BLaER1 treated with 17β-estradiol and CSF1 and Interleukin-3, amounts not matched to agents 10 nM and 100 nM (cell line): ENCODE measurements at regions not wholly inside any gene's neighbourhood (a gene's known extent, or its start where the extent isn't known, plus 50 kb on each side); places are given as distances from the start of the nearest gene placed in this dataset.
"Not testable (repeated sequence)": the region's sequence is repeated elsewhere in the genome, so short reads cannot be mapped to it uniquely, and the experiment has no call there.

Source experiments
- H3K27ac ChIP-seq, 11 experiments: shearing (Covaris generic); formaldehyde crosslinking; 2 replicates each; pipeline ENCODE4 v1.8.1; 2022
- H3K27me3 ChIP-seq, 11 experiments: shearing (Covaris generic); formaldehyde crosslinking; 2 replicates each; pipeline ENCODE4 v1.8.1; 2022
- H3K36me3 ChIP-seq, 11 experiments: shearing (Covaris generic); formaldehyde crosslinking; 2 replicates each; pipeline ENCODE4 v1.8.1; 2022
- H3K4me1 ChIP-seq, 10 experiments: shearing (Covaris generic); formaldehyde crosslinking; 2 replicates each; pipeline ENCODE4 v1.8.1; 2022
- H3K4me2 ChIP-seq, 11 experiments: shearing (Covaris generic); formaldehyde crosslinking; 2 replicates each; pipeline ENCODE4 v1.8.1; 2022
- H3K4me3 ChIP-seq, 10 experiments: shearing (Covaris generic); formaldehyde crosslinking; 2 replicates each; pipeline ENCODE4 v1.8.1; 2022
- H3K9ac ChIP-seq, 11 experiments: shearing (Covaris generic); formaldehyde crosslinking; 2 replicates each; pipeline ENCODE4 v1.8.1; 2022
- H3K9me3 ChIP-seq, 11 experiments: shearing (Covaris generic); formaldehyde crosslinking; replicated peaks in 1 of 11; 2 replicates each; pipeline ENCODE4 v1.8.1; 2022
- H4K20me1 ChIP-seq, 11 experiments: shearing (Covaris generic); formaldehyde crosslinking; 2 replicates each; pipeline ENCODE4 v1.8.1; 2022

GRCh38 chr6:58011954-58012600, 694.6 kb downstream of the PRIM2 start:
- H3K27ac ChIP-seq, H3K4me1 ChIP-seq, H3K36me3 ChIP-seq, H3K4me3 ChIP-seq, H3K9ac ChIP-seq, H3K9me3 ChIP-seq, H3K27me3 ChIP-seq, H4K20me1 ChIP-seq, H3K4me2 ChIP-seq: not testable (repeated sequence)

- not testable (repeated sequence) for H3K4me2 ChIP-seq, H3K36me3 ChIP-seq, H3K4me1 ChIP-seq, H3K27ac ChIP-seq, H4K20me1 ChIP-seq, H3K27me3 ChIP-seq, H3K4me3 ChIP-seq, H3K9ac ChIP-seq, H3K9me3 ChIP-seq
These were observed 699.2 kb downstream of the PRIM2 start for GRCh38 chr6:58016614-58017013.

- H3K9me3 ChIP-seq = not testable (repeated sequence)
These were observed 710.8 kb downstream of the PRIM2 start for GRCh38 chr6:58028188-58028587.

GRCh38 chr6:58038213-58038612, 720.8 kb downstream of the PRIM2 start:
- not testable (repeated sequence) for H3K4me1 ChIP-seq, H4K20me1 ChIP-seq, H3K36me3 ChIP-seq, H3K9ac ChIP-seq, H3K27me3 ChIP-seq, H3K27ac ChIP-seq, H3K4me3 ChIP-seq, H3K4me2 ChIP-seq, H3K9me3 ChIP-seq

More at GRCh38 chr6:58028188-58028587, 710.8 kb downstream of the PRIM2 start:
- not testable (repeated sequence) for H3K36me3 ChIP-seq, H3K9ac ChIP-seq, H4K20me1 ChIP-seq, H3K4me2 ChIP-seq, H3K27me3 ChIP-seq, H3K4me3 ChIP-seq, H3K4me1 ChIP-seq, H3K27ac ChIP-seq

- H3K4me2 ChIP-seq, H3K36me3 ChIP-seq, H3K9ac ChIP-seq, H4K20me1 ChIP-seq, H3K27ac ChIP-seq, H3K4me1 ChIP-seq, H3K27me3 ChIP-seq, H3K9me3 ChIP-seq, H3K4me3 ChIP-seq: not testable (repeated sequence)
These were observed 729.2 kb downstream of the PRIM2 start for GRCh38 chr6:58046584-58046983.

GRCh38 chr6:58047389-58047788, 730.0 kb downstream of the PRIM2 start:
- H3K4me1 ChIP-seq = not testable (repeated sequence)

GRCh38 chr6:58047865-58048264, 730.4 kb downstream of the PRIM2 start:
- not testable (repeated sequence) for H3K27ac ChIP-seq, H3K4me2 ChIP-seq, H3K4me1 ChIP-seq, H3K9me3 ChIP-seq, H3K4me3 ChIP-seq, H4K20me1 ChIP-seq, H3K36me3 ChIP-seq, H3K9ac ChIP-seq, H3K27me3 ChIP-seq

More at GRCh38 chr6:58047389-58047788, 730.0 kb downstream of the PRIM2 start:
- H3K27me3 ChIP-seq, H3K4me3 ChIP-seq, H3K36me3 ChIP-seq, H3K4me2 ChIP-seq, H4K20me1 ChIP-seq, H3K9me3 ChIP-seq, H3K9ac ChIP-seq, H3K27ac ChIP-seq: not testable (repeated sequence)

- not testable (repeated sequence) for H3K27ac ChIP-seq, H3K9me3 ChIP-seq, H3K36me3 ChIP-seq, H3K27me3 ChIP-seq, H3K4me1 ChIP-seq, H3K4me2 ChIP-seq, H3K4me3 ChIP-seq, H4K20me1 ChIP-seq, H3K9ac ChIP-seq
These were observed 738.2 kb downstream of the PRIM2 start for GRCh38 chr6:58055465-58056176.

- not testable (repeated sequence) for H4K20me1 ChIP-seq, H3K9ac ChIP-seq, H3K9me3 ChIP-seq, H3K4me3 ChIP-seq, H3K4me2 ChIP-seq, H3K4me1 ChIP-seq, H3K27ac ChIP-seq, H3K36me3 ChIP-seq, H3K27me3 ChIP-seq
These were observed 742.3 kb downstream of the PRIM2 start for GRCh38 chr6:58059701-58060100.

- H3K27me3 ChIP-seq, H3K9me3 ChIP-seq, H3K36me3 ChIP-seq, H4K20me1 ChIP-seq, H3K4me1 ChIP-seq, H3K27ac ChIP-seq, H3K4me3 ChIP-seq, H3K9ac ChIP-seq, H3K4me2 ChIP-seq: not testable (repeated sequence)
These were observed 746.1 kb downstream of the PRIM2 start for GRCh38 chr6:58063542-58063941.

GRCh38 chr6:58067867-58068548, 750.6 kb downstream of the PRIM2 start:
- not testable (repeated sequence) for H3K36me3 ChIP-seq, H3K4me3 ChIP-seq, H3K9ac ChIP-seq, H3K9me3 ChIP-seq, H3K27ac ChIP-seq, H3K4me2 ChIP-seq, H4K20me1 ChIP-seq, H3K27me3 ChIP-seq, H3K4me1 ChIP-seq
